ENCODE measurements at regions not wholly inside any gene's neighbourhood (a gene's known extent, or its start where the extent isn't known, plus 50 kb on each side); places are given as distances from the start of the nearest gene placed in this dataset.
"Not testable (repeated sequence)": the region's sequence is repeated elsewhere in the genome, so short reads cannot be mapped to it uniquely, and the experiment has no call there.

DNA sequence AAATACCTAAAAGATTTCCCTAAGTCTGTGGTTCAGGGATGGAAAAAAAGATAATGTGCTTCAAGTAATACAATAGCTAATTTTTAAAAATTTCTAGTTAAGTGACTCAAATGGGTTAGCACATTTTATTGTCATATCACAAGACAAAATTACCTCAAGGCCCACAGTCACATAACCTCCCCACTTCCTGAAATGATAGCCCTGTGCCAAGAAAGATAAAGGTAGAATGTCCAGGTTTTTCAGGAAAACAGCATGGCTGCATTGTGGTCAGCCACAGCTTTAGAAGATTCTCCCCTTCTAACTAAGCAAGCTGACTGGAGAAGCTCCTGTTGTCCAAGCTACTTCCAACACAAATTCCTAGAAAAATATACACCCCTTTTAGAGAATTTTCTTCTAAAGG, 127.1 kb upstream of the SLC35G4 start:
- H3K9me2 ChIP-seq (replicated peaks; ENCODE audit: insufficient read depth), result no peaks in the 10 kb centered on the region
- H3K36me3 ChIP-seq (replicated peaks; ENCODE audit: insufficient read depth, low read depth), result no peaks in the 10 kb centered on the region
- DNase-seq (ENCODE audit: low spot score), result no peak
- TF ChIP-seq EZH2phosphoT487 (IDR thresholded peaks at IDR 0.05; ENCODE audit: low read depth, severe bottlenecking, unreplicated experiment) (no peak), EZH2 (IDR thresholded peaks at IDR 0.05; ENCODE audit: borderline replicate concordance) (no peak)
- TF ChIP-seq, protein P1, sequence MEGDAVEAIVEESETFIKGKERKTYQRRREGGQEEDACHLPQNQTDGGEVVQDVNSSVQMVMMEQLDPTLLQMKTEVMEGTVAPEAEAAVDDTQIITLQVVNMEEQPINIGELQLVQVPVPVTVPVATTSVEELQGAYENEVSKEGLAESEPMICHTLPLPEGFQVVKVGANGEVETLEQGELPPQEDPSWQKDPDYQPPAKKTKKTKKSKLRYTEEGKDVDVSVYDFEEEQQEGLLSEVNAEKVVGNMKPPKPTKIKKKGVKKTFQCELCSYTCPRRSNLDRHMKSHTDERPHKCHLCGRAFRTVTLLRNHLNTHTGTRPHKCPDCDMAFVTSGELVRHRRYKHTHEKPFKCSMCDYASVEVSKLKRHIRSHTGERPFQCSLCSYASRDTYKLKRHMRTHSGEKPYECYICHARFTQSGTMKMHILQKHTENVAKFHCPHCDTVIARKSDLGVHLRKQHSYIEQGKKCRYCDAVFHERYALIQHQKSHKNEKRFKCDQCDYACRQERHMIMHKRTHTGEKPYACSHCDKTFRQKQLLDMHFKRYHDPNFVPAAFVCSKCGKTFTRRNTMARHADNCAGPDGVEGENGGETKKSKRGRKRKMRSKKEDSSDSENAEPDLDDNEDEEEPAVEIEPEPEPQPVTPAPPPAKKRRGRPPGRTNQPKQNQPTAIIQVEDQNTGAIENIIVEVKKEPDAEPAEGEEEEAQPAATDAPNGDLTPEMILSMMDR (IDR thresholded peaks at IDR 0.05; ENCODE audit: poor library complexity), result no peak
- no peak overlapping the region for H3K27ac ChIP-seq
- no peaks in the 10 kb centered on the region for H4K20me1 ChIP-seq (ENCODE audit: insufficient read depth, poor library complexity, severe bottlenecking)
- H3K9me3 ChIP-seq (ENCODE audit: low read depth), result no peaks in the 10 kb centered on the region
- no peaks in the 10 kb centered on the region for H3K79me2 ChIP-seq
- H3K4me3 ChIP-seq, result no peak overlapping the region
- H3K4me1 ChIP-seq (ENCODE audit: insufficient read depth), result no peaks in the 10 kb centered on the region
- H3K27me3 ChIP-seq, result no peaks in the 10 kb centered on the region
- H3K4me2 ChIP-seq, result no peak overlapping the region
- no peak overlapping the region for H2AFZ ChIP-seq

DNA sequence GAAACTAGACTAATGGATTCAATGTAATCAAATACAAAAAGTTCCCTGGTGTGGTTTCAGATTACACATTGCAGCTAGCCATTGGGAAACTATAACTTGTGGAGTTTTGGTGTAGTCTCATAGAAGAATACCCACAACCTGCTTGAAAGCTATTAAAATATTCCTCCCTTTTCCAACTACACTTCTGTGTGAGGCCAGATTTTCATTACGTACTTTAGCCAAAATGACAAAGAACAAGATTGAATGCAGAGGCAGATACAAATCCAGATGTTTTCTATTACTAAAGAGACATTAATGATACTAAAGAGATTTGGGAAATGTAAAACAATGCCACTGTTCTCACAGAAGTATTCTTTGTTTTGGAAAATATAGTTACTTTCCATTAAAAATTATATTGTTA, 128.7 kb upstream of the SLC35G4 start:
- Histone ChIP-seq H3K4me2 (no peak overlapping the region), H2AFZ (no peak overlapping the region), H3K4me3 (no peak overlapping the region), H3K27ac (no peak overlapping the region), H3K36me3 (replicated peaks; ENCODE audit: insufficient read depth, low read depth) (no peaks in the 10 kb centered on the region), H3K9me2 (replicated peaks; ENCODE audit: insufficient read depth) (no peaks in the 10 kb centered on the region), H3K9me3 (ENCODE audit: low read depth) (no peaks in the 10 kb centered on the region), H3K27me3 (no peaks in the 10 kb centered on the region), H3K79me2 (no peaks in the 10 kb centered on the region), H3K4me1 (ENCODE audit: insufficient read depth) (no peaks in the 10 kb centered on the region), H4K20me1 (ENCODE audit: insufficient read depth, poor library complexity, severe bottlenecking) (no peaks in the 10 kb centered on the region)
- no peak for DNase-seq (ENCODE audit: low spot score)
- WGBS (ENCODE audit: low lambda C conversion rate, missing lambda C conversion rate), result 71% methylated on average over 1 of the region's 1 CpG
- TF ChIP-seq, protein P1 (IDR thresholded peaks at IDR 0.05; ENCODE audit: poor library complexity), result no peak
- TF ChIP-seq EZH2 (IDR thresholded peaks at IDR 0.05; ENCODE audit: borderline replicate concordance), result no peak
- no peak for TF ChIP-seq EZH2phosphoT487 (IDR thresholded peaks at IDR 0.05; ENCODE audit: low read depth, severe bottlenecking, unreplicated experiment)

DNA sequence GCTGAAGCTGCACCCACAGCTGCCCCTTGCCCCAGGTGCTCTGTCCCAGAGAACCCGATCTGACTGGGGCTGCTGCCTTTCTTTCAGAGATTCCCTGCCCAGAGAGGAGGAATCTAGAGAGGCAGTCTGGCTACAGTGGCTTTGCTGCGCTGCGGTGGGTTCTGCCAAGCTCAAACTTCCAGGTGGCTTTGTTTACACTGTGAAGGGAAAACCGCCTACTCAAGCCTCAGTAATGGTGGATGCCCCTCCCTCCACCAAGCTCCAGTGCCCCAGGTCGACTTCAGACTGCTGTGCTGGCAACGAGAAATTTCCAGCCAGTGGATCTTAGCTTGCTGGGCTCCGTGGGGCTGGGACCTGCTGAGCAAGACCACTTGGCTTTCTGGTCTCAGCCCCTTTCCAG, 130.4 kb upstream of the SLC35G4 start:
- not testable (repeated sequence) for DNase-seq (ENCODE audit: low spot score); H3K4me2 ChIP-seq; H3K4me1 ChIP-seq (ENCODE audit: insufficient read depth)

DNA sequence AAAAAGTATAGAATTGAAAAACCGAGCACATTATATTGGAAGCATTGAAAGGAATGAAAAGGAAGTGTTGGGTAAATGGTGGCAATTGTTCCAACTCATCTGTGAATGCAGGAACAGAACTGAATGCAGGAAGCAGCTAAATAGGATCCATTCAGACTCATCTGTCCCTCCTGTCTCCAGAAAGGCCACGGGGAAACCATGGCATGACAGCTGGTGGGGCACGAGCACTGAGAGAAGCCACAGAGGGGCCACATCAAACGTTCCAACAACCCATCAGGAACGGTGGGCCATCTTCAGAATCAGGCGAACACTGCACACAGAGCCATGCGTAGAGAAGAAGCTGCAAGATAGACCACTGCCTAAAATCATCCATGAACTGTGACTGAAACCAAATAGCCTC, 138.5 kb upstream of the SLC35G4 start:
- Histone ChIP-seq H3K27me3 (no peaks in the 10 kb centered on the region), H3K9me3 (ENCODE audit: low read depth) (no peaks in the 10 kb centered on the region), H3K27ac (no peak overlapping the region), H3K4me3 (no peak overlapping the region), H3K9me2 (replicated peaks; ENCODE audit: insufficient read depth) (no peaks in the 10 kb centered on the region), H3K79me2 (no peaks in the 10 kb centered on the region), H3K36me3 (replicated peaks; ENCODE audit: insufficient read depth, low read depth) (no peaks in the 10 kb centered on the region), H4K20me1 (ENCODE audit: insufficient read depth, poor library complexity, severe bottlenecking) (no peaks in the 10 kb centered on the region), H3K4me1 (ENCODE audit: insufficient read depth) (no peaks in the 10 kb centered on the region), H2AFZ (no peak overlapping the region), H3K4me2 (no peak overlapping the region)
- no peak for DNase-seq (ENCODE audit: low spot score)
- TF ChIP-seq EZH2phosphoT487 (IDR thresholded peaks at IDR 0.05; ENCODE audit: low read depth, severe bottlenecking, unreplicated experiment), result no peak
- TF ChIP-seq, protein P1 (IDR thresholded peaks at IDR 0.05; ENCODE audit: poor library complexity), result no peak
- no peak for TF ChIP-seq EZH2 (IDR thresholded peaks at IDR 0.05; ENCODE audit: borderline replicate concordance)
- WGBS (ENCODE audit: low lambda C conversion rate, missing lambda C conversion rate), result 90% methylated on average over 7 of the region's 7 CpGs

More for the DNA sequence above, 130.4 kb upstream of the SLC35G4 start:
- not testable (repeated sequence) for H3K27me3 ChIP-seq; H3K79me2 ChIP-seq; H3K9me3 ChIP-seq (ENCODE audit: low read depth); H3K9me2 ChIP-seq (replicated peaks; ENCODE audit: insufficient read depth); H4K20me1 ChIP-seq (ENCODE audit: insufficient read depth, poor library complexity, severe bottlenecking); H3K36me3 ChIP-seq (replicated peaks; ENCODE audit: insufficient read depth, low read depth); H3K4me3 ChIP-seq; H2AFZ ChIP-seq; H3K27ac ChIP-seq
- WGBS (ENCODE audit: low lambda C conversion rate, missing lambda C conversion rate), result 59% methylated on average over 7 of the region's 7 CpGs

Measured in hepatocyte (in vitro differentiated cells).